G401 (cell line): ENCODE measurements at regions not wholly inside any gene's neighbourhood (a gene's known extent, or its start where the extent isn't known, plus 50 kb on each side); places are given as distances from the start of the nearest gene placed in this dataset.

Source experiments
- DNase-seq: peaks from one replicate; pipeline ENCODE4 v3.0.0-alpha.2; 2015; ENCODE audit warnings: low spot score
- in situ Hi-C: cut with HindIII; loops from 2 replicates; pipeline ENCODE4 v1.10.0; 2016; ENCODE audit warnings: low sequenced_read_pairs, mixed read lengths

- no peak for DNase-seq
- in situ Hi-C loops, result no loop called here
Measured at GRCh38 chr10:93245779-93246178, 172.1 kb downstream of the CYP26A1 start.

- no peak for DNase-seq
- in situ Hi-C loops, result no loop called here
Measured at GRCh38 chr10:93248583-93249227, 175.0 kb downstream of the CYP26A1 start.

GRCh38 chr10:93250010-93250409 lies 176.3 kb downstream of the CYP26A1 start:
- in situ Hi-C loops, result no loop called here
- no peak for DNase-seq

- no peak for DNase-seq
- in situ Hi-C loops, result no loop called here
Measured at GRCh38 chr10:93254180-93254853, 180.6 kb downstream of the CYP26A1 start.

GRCh38 chr10:93255546-93255945 lies 181.9 kb downstream of the CYP26A1 start:
- DNase-seq, result no peak
- in situ Hi-C loops, result no loop called here
